Ramos (cell line): ENCODE measurements at regions not wholly inside any gene's neighbourhood (a gene's known extent, or its start where the extent isn't known, plus 50 kb on each side); places are given as distances from the start of the nearest gene placed in this dataset.
"Not testable (repeated sequence)": the region's sequence is repeated elsewhere in the genome, so short reads cannot be mapped to it uniquely, and the experiment has no call there.

Experiments used
- in situ Hi-C: fragments of 300-500 bp; cut with MboI; formaldehyde crosslinking; loops from one replicate; pipeline ENCODE4 v1.14.3; 2022; ENCODE audit warnings: low sequenced_read_pairs; ENCODE audit not compliant: unreplicated experiment

- in situ Hi-C loops, result no loop called here
Observed at GRCh38 chr3:118806423-118806822, 228.2 kb downstream of the IGSF11 start.

GRCh38 chr3:118807349-118807748, 227.3 kb downstream of the IGSF11 start:
- in situ Hi-C loops, result not testable (repeated sequence)

- in situ Hi-C loops, result no loop called here
Observed at GRCh38 chr3:118808723-118809122, 225.9 kb downstream of the IGSF11 start.

GRCh38 chr3:118809696-118810498, 224.7 kb downstream of the IGSF11 start:
- in situ Hi-C loops, result no loop called here

- in situ Hi-C loops, result no loop called here
Observed at GRCh38 chr3:118810499-118811035, 224.1 kb downstream of the IGSF11 start.

GRCh38 chr3:118811236-118811732, 223.4 kb downstream of the IGSF11 start:
- in situ Hi-C loops, result no loop called here

GRCh38 chr3:118813472-118813871, 221.2 kb downstream of the IGSF11 start:
- in situ Hi-C loops, result no loop called here

GRCh38 chr3:118817748-118818165, 216.9 kb downstream of the IGSF11 start:
- in situ Hi-C loops, result no loop called here

- in situ Hi-C loops, result no loop called here
Observed at GRCh38 chr3:118818386-118818785, 216.3 kb downstream of the IGSF11 start.

GRCh38 chr3:118823626-118824025, 211.0 kb downstream of the IGSF11 start:
- in situ Hi-C loops, result no loop called here

- in situ Hi-C loops, result no loop called here
Observed at GRCh38 chr3:118827446-118827845, 207.2 kb downstream of the IGSF11 start.

- in situ Hi-C loops, result no loop called here
Observed at GRCh38 chr3:118828351-118828750, 206.3 kb downstream of the IGSF11 start.

GRCh38 chr3:118833075-118833474, 201.6 kb downstream of the IGSF11 start:
- in situ Hi-C loops, result no loop called here

- in situ Hi-C loops, result no loop called here
Observed at GRCh38 chr3:118838871-118839270, 195.8 kb downstream of the IGSF11 start.

- in situ Hi-C loops, result no loop called here
Observed at GRCh38 chr3:118842147-118842863, 192.3 kb downstream of the IGSF11 start.

GRCh38 chr3:118846176-118846575, 188.5 kb downstream of the IGSF11 start:
- in situ Hi-C loops, result no loop called here
